GM12878 (cell line): ENCODE measurements at regions not wholly inside any gene's neighbourhood (a gene's known extent, or its start where the extent isn't known, plus 50 kb on each side); places are given as distances from the start of the nearest gene placed in this dataset.

Experiments
- ATAC-seq: fragments of 200-7000 bp; cut with Tn5 transposase; 3 replicates; pipeline ENCODE4 v1.9.1; 2020; ENCODE audit warnings: mild to moderate bottlenecking, moderate library complexity
- BruUV-seq: library from RNA; stranded (reverse); fragments of 400-500 nt; replicated peaks from 2 replicates; lab custom pipeline; 2021; lab: Mats Ljungman, UMichigan
- CTCF ChIA-PET: fragments of 300-600 bp; sonication (Branson Sonifier 250); formaldehyde crosslinking; extraction: SDS; loops from one replicate; lab custom pipeline; 2021; ENCODE audit warnings: inconsistent platforms; lab: Yijun Ruan, JAX
- POLR2A ChIA-PET: fragments of 350-600 bp; formaldehyde crosslinking; extraction: SDS; loops from one replicate; lab custom pipeline; 2021; ENCODE audit warnings: inconsistent platforms; lab: Charles Lee
- RAD21 ChIA-PET: fragments of 300-600 bp; sonication (Branson Sonifier 250); formaldehyde crosslinking; loops from one replicate; lab custom pipeline; 2023; ENCODE audit warnings: antibody characterized with exemption; ENCODE audit not compliant: unreplicated experiment; lab: Charles Lee
- SMC1A ChIA-PET: fragments of 300-600 bp; sonication (Branson Sonifier 250); formaldehyde crosslinking; loops from one replicate; lab custom pipeline; 2023; ENCODE audit not compliant: unreplicated experiment, uncharacterized antibody; lab: Charles Lee
- DNase-seq: peaks from one replicate; pipeline ENCODE4 v3.0.0-alpha.2; 2011; ENCODE audit warnings: low read depth, low spot score
- FAIRE-seq: peaks from 3 replicates; lab custom pipeline; 2011; peaks lifted over from hg19 to GRCh38; lab: Jason Lieb, UNC
- H2AFZ ChIP-seq: 2 replicates; pipeline ENCODE4 v1.6.0; 2011; ENCODE audit warnings: low read depth, low read length, control low read depth; ENCODE audit not compliant: control insufficient read depth
- H3K27ac ChIP-seq: 2 replicates; pipeline ENCODE4 v1.5.1; 2011; ENCODE audit warnings: control low read depth; ENCODE audit not compliant: control insufficient read depth, insufficient read depth
- H3K27me3 ChIP-seq, 2 experiments: replicated peaks in 1 of 2; 2 replicates each; pipeline versions ENCODE4 v1.6.0 to v1.6.1; 2011; ENCODE audit warnings: low read length in 1 of 2; ENCODE audit not compliant: control insufficient read depth in 2 of 2, insufficient read depth in 2 of 2
- H3K36me3 ChIP-seq, 2 experiments: 2 replicates each; pipeline ENCODE4 v1.5.1; 2011; ENCODE audit warnings: low read length in 1 of 2; ENCODE audit not compliant: control insufficient read depth in 2 of 2, insufficient read depth in 2 of 2
- H3K4me1 ChIP-seq: 2 replicates; pipeline ENCODE4 v1.6.1; 2011; ENCODE audit warnings: mild to moderate bottlenecking, low read length, moderate library complexity, mixed read lengths; ENCODE audit not compliant: control insufficient read depth, insufficient read depth
- H3K4me2 ChIP-seq: 2 replicates; pipeline ENCODE4 v1.6.0; 2011; ENCODE audit warnings: control low read depth; ENCODE audit not compliant: control insufficient read depth, insufficient read depth
- H3K4me3 ChIP-seq: fragments of 200-600 bp; sonication (generic); 2 replicates; pipeline ENCODE4 v1.5.1; 2016
- H3K79me2 ChIP-seq: 2 replicates; pipeline ENCODE4 v1.6.0; 2011; ENCODE audit warnings: low read length; ENCODE audit not compliant: control insufficient read depth, insufficient read depth
- H3K9ac ChIP-seq: 2 replicates; pipeline ENCODE4 v1.8.0; 2011; ENCODE audit warnings: low read length, control low read depth, mixed read lengths; ENCODE audit not compliant: control insufficient read depth, insufficient read depth
- H3K9me3 ChIP-seq: replicated peaks from 3 replicates; pipeline ENCODE4 v1.5.1; 2011; ENCODE audit warnings: mild to moderate bottlenecking, low read length; ENCODE audit not compliant: control insufficient read depth, insufficient read depth
- H4K20me1 ChIP-seq: 2 replicates; pipeline ENCODE4 v1.6.0; 2011; ENCODE audit not compliant: control insufficient read depth, insufficient read depth
- CHD2 ChIP-seq: IDR thresholded peaks from 2 replicates; pipeline ENCODE4 v1.6.1; 2011; ENCODE audit warnings: low read depth, low read length, improper control_type of control experiment, borderline replicate concordance
- FOS ChIP-seq: IDR thresholded peaks from 3 replicates; pipeline ENCODE4 v1.6.1; 2011; ENCODE audit warnings: borderline replicate concordance; ENCODE audit not compliant: insufficient read length; ENCODE audit errors: extremely low read depth
- IRF4 ChIP-seq: IDR thresholded peaks from 2 replicates; pipeline ENCODE4 v1.6.1; 2011; ENCODE audit warnings: low read depth, low read length
- MYB ChIP-seq: fragments of 150-350 bp; IDR thresholded peaks from 2 replicates; pipeline ENCODE4 v1.6.1; 2014; ENCODE audit warnings: mild to moderate bottlenecking, low read depth, low read length, borderline replicate concordance
- PKNOX1 ChIP-seq: fragments of 450-650 bp; IDR thresholded peaks from 2 replicates; pipeline ENCODE4 v1.6.1; 2016; ENCODE audit warnings: mild to moderate bottlenecking
- PRDM15 ChIP-seq: fragments of 450-650 bp; formaldehyde crosslinking; IDR thresholded peaks from 2 replicates; pipeline ENCODE4 v1.4.0; 2020; ENCODE audit warnings: mild to moderate bottlenecking, moderate library complexity
- RAD51 ChIP-seq: fragments of 450-650 bp; IDR thresholded peaks from 2 replicates; pipeline ENCODE4 v1.6.1; 2016; ENCODE audit warnings: moderate library complexity, mild to moderate bottlenecking, inconsistent platforms
- STAT3 ChIP-seq: IDR thresholded peaks from 2 replicates; pipeline ENCODE4 v1.6.1; 2011; ENCODE audit warnings: low read depth, low read length, improper control_type of control experiment
- TCF3 ChIP-seq: IDR thresholded peaks from 2 replicates; pipeline ENCODE4 v1.6.1; 2012; ENCODE audit warnings: low read depth, mild to moderate bottlenecking, low read length, borderline replicate concordance; ENCODE audit not compliant: insufficient read depth
- WGBS: methylation state at CpG from one replicate; pipeline ENCODE4 v1.1.6; 2016; ENCODE audit warnings: low lambda C conversion rate; ENCODE audit not compliant: insufficient replicate concordance, insufficient coverage; ENCODE audit errors: missing lambda C conversion rate; 5-methylcytosine and 5-hydroxymethylcytosine counted together
- in situ Hi-C: fragments of 300-500 bp; cut with MboI; formaldehyde crosslinking; loops from 9 replicates; pipeline ENCODE4 v1.14.3; 2018; ENCODE audit warnings: mixed read lengths
- intact Hi-C: fragments of 100-400 bp; cut with micrococcal nuclease; formaldehyde crosslinking; loops from one replicate; pipeline ENCODE4 v1.14.2; 2022; ENCODE audit not compliant: unreplicated experiment

- Histone ChIP-seq H3K79me2 (no peaks in the 10 kb centered on the region), H2AFZ (no peak overlapping the region), H3K9me3 (no peaks in the 10 kb centered on the region; the same call in 1 of the 3 replicates), H3K4me3 (no peak overlapping the region), H3K4me1 (peaks cover 60% of the 10 kb centered on the region), H4K20me1 (no peaks in the 10 kb centered on the region), H3K36me3 (no peaks in the 10 kb centered on the region), H3K9ac (no peak overlapping the region), H3K27ac (peak overlapping the region; percentile 50), H3K27me3 (no peaks in the 10 kb centered on the region), H3K4me2 (no peak overlapping the region)
- TF ChIP-seq RAD51 = no peak
- no peak for TF ChIP-seq CHD2
- TF ChIP-seq PRDM15 (CRISPR knock-in tag) = no peak
- no peak for TF ChIP-seq IRF4
- TF ChIP-seq PKNOX1 = no peak
- TF ChIP-seq TCF3 = no peak
- TF ChIP-seq FOS = no peak
- no peak for TF ChIP-seq STAT3
- TF ChIP-seq MYB = no peak
- FAIRE-seq (no peak), ATAC-seq (no peak), DNase-seq (no peak)
- intact Hi-C loops (loop anchor here (10.0 kb wide), 1 partner anchor 740 kb away; no protein-coding TSS in a partner anchor), in situ Hi-C loops (loop anchor here (5.0 kb wide), 1 partner anchor 63 kb away; no protein-coding TSS in a partner anchor)
- RAD21 ChIA-PET = interaction anchor here (0.7 to 2.7 kb wide), 9 partner anchors 16 to 91 kb away, joined by 3 to 14 read pairs (median 5); partner anchors contain the start of gene C15orf39
- SMC1A ChIA-PET = interaction anchor here (1.0 to 2.9 kb wide), 12 partner anchors 9 to 67 kb away, joined by 3 to 21 read pairs (median 5); partner anchors contain the start of gene C15orf39
- POLR2A ChIA-PET = interaction anchor here (0.6 to 2.9 kb wide), 9 partner anchors 10 to 493 kb away, joined by 3 to 20 read pairs (median 4); partner anchors contain the start of gene C15orf39
- 100% methylated on average over 2 of the region's 2 CpGs for WGBS
- CTCF ChIA-PET = interaction anchor here (0.9 to 2.1 kb wide), 2 partner anchors 65 to 91 kb away, joined by 3 to 5 read pairs; no protein-coding TSS in a partner anchor
- no TSS peak for BruUV-seq
Measured at GRCh38 chr15:75134748-75135147, 66.9 kb upstream of the C15orf39 start.
